Mesodermal cell (in vitro differentiated cells): ENCODE measurements at regions not wholly inside any gene's neighbourhood (a gene's known extent, or its start where the extent isn't known, plus 50 kb on each side); places are given as distances from the start of the nearest gene placed in this dataset.
"Not testable (repeated sequence)": the region's sequence is repeated elsewhere in the genome, so short reads cannot be mapped to it uniquely, and the experiment has no call there.

Experiments used
- H3K27ac ChIP-seq: 2 replicates; pipeline ENCODE4 v1.7.0; 2013; ENCODE audit warnings: mild to moderate bottlenecking, low read depth, low read length, moderate library complexity; ENCODE audit not compliant: severe bottlenecking
- H3K36me3 ChIP-seq: 2 replicates; pipeline ENCODE4 v1.7.1; 2013; ENCODE audit warnings: mild to moderate bottlenecking, low read length, moderate library complexity; ENCODE audit not compliant: control insufficient read depth, insufficient read depth
- H3K4me1 ChIP-seq: one replicate; pipeline ENCODE4 v1.7.1; 2013; ENCODE audit warnings: mild to moderate bottlenecking, low read length; ENCODE audit not compliant: insufficient read depth, control insufficient read depth, poor library complexity, severe bottlenecking
- H3K4me3 ChIP-seq: 2 replicates; pipeline ENCODE4 v1.7.0; 2013; ENCODE audit warnings: low read length, control low read depth, mild to moderate bottlenecking; ENCODE audit not compliant: insufficient read depth, poor library complexity, severe bottlenecking; ENCODE audit errors: extremely low read depth
- H3K9me3 ChIP-seq: 2 replicates; pipeline ENCODE4 v1.7.1; 2013; ENCODE audit warnings: mild to moderate bottlenecking, low read length, moderate library complexity; ENCODE audit not compliant: control insufficient read depth
- WGBS, 2 experiments: methylation state at CpG; one replicate each; pipeline ENCODE4 v1.1.5; 2013; ENCODE audit warnings: missing lambda C conversion rate in 2 of 2; ENCODE audit not compliant: insufficient coverage in 2 of 2; 5-methylcytosine and 5-hydroxymethylcytosine counted together

GRCh38 chr3:78098367-78098766 is 1058.5 kb downstream of the ROBO2 start:
- Histone ChIP-seq H3K36me3 (no peaks in the 10 kb centered on the region), H3K4me1 (no peaks in the 10 kb centered on the region), H3K9me3 (no peaks in the 10 kb centered on the region), H3K27ac (no peak overlapping the region), H3K4me3 (no peak overlapping the region)
- WGBS, 2 experiments = no CpG with 5 or more reads among the region's 2 CpGs

GRCh38 chr3:78101384-78101783 is 1061.5 kb downstream of the ROBO2 start:
- H3K4me1 ChIP-seq = no peaks in the 10 kb centered on the region
- no peak overlapping the region for H3K27ac ChIP-seq
- no peaks in the 10 kb centered on the region for H3K36me3 ChIP-seq
- H3K9me3 ChIP-seq = no peaks in the 10 kb centered on the region
- WGBS, 2 experiments = 89 to 96% methylated on average over 2 of the region's 3 CpGs
- no peak overlapping the region for H3K4me3 ChIP-seq

GRCh38 chr3:78108269-78108961 is 1068.5 kb downstream of the ROBO2 start:
- not testable (repeated sequence) for H3K9me3 ChIP-seq, H3K4me3 ChIP-seq, H3K4me1 ChIP-seq, H3K36me3 ChIP-seq, H3K27ac ChIP-seq
- WGBS, 2 experiments = 97 to 99% methylated on average over 13 to 25 of the region's 31 CpGs

DNA sequence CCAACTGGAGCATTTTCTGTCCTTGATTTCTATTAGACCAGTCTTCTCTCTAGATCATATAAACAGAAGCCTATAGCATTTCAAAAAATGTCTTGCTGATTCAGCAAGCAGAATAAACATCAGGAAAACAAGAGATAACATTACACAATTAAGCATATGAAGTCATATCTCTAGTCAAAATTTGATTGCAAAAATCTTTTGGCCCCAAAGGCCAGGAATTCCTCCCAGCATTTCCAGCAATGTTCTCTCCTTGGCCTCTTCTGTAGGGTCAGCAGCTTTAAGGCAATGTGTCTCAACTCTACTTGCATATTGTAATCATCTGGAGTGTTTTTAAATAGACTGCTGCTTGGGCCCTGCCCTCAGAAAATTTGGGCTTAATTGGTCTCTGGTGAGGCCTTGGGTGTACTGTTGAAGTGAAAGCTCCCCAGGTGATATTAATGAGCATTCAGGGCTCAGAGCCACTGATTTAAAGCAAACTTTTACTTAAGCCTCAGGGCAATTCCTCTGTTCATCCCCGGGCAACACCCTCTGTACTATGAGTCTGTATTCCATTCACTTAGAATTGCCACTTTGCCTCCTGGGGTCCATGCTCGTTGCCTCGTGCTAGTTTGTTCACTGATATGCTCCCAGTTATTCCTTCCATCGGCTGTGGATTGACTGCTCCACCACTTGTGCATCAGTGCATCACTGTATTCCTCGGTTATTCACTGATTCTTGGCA is 1072.6 kb downstream of the ROBO2 start:
- Histone ChIP-seq H3K36me3 (no peaks in the 10 kb centered on the region), H3K9me3 (no peaks in the 10 kb centered on the region), H3K4me3 (no peak overlapping the region), H3K27ac (no peak overlapping the region), H3K4me1 (no peaks in the 10 kb centered on the region)
- WGBS, 2 experiments = 72 to 79% methylated on average over 4 to 5 of the region's 5 CpGs

DNA sequence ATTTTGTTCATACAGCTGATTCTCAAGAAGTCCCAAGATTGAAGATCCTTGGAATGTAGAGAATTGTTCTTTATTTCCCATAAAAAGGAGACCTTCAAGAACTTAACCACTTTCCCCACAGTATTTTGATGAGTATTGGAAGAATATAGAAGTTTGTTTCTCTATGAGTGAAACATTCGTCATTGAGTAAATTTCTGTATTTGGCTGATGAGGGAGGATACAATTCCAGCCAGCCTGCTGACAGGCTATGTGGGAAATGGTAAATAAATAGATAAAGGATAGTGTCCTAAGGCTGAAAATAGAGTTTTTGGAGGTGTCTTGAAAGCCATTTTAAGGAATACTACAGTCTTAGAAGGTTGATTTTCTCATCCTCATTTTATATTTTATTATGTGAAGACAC is 1076.1 kb downstream of the ROBO2 start:
- WGBS, 2 experiments = 83 to 90% methylated on average over 1 of the region's 1 CpG
- H3K4me1 ChIP-seq = no peaks in the 10 kb centered on the region

DNA sequence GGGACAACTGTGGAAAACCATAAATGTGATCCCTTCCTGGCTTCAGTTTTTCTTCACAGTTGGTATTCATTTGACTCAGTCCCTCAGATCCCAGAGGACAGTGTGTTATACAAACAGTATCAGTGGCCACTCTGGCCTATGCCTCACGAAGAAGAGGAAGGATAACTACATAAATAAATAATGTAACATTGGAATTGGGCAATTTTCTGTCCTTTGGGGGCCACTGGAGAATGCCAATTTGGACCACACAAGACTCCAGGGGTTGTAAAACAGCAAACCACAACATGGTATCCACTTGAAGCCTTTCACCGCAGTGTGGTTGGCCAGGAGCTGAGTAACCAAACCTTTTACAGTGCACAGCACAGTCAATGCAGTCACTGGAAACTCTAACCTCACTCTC is 1077.0 kb downstream of the ROBO2 start:
- H3K9me3 ChIP-seq = no peaks in the 10 kb centered on the region
- H3K27ac ChIP-seq = no peak overlapping the region
- no peak overlapping the region for H3K4me3 ChIP-seq
- WGBS, 2 experiments = no CpG with 5 or more reads among the region's 2 CpGs
- H3K4me1 ChIP-seq = no peaks in the 10 kb centered on the region
- H3K36me3 ChIP-seq = no peaks in the 10 kb centered on the region

More for the DNA sequence above, 1076.1 kb downstream of the ROBO2 start:
- Histone ChIP-seq H3K36me3 (no peaks in the 10 kb centered on the region), H3K4me3 (no peak overlapping the region), H3K9me3 (no peaks in the 10 kb centered on the region), H3K27ac (no peak overlapping the region)

GRCh38 chr3:78123058-78123457 is 1083.2 kb downstream of the ROBO2 start:
- WGBS, 2 experiments = no CpG with 5 or more reads among the region's 1 CpG
- Histone ChIP-seq H3K4me3 (no peak overlapping the region), H3K27ac (no peak overlapping the region), H3K9me3 (no peaks in the 10 kb centered on the region), H3K36me3 (no peaks in the 10 kb centered on the region), H3K4me1 (no peaks in the 10 kb centered on the region)

- Histone ChIP-seq H3K27ac (no peak overlapping the region), H3K4me1 (no peaks in the 10 kb centered on the region), H3K9me3 (no peaks in the 10 kb centered on the region), H3K36me3 (no peaks in the 10 kb centered on the region), H3K4me3 (no peak overlapping the region)
These were observed 1089.8 kb downstream of the ROBO2 start for GRCh38 chr3:78129707-78130106.

GRCh38 chr3:78130741-78131290 is 1090.9 kb downstream of the ROBO2 start:
- Histone ChIP-seq H3K4me1 (no peaks in the 10 kb centered on the region), H3K36me3 (no peaks in the 10 kb centered on the region), H3K9me3 (no peaks in the 10 kb centered on the region), H3K27ac (no peak overlapping the region), H3K4me3 (no peak overlapping the region)
- no CpG with 5 or more reads among the region's 4 CpGs for WGBS, 2 experiments

- no peak overlapping the region for H3K27ac ChIP-seq
- WGBS, 2 experiments = 79 to 82% methylated on average over 3 of the region's 3 CpGs
- no peaks in the 10 kb centered on the region for H3K9me3 ChIP-seq
- H3K4me1 ChIP-seq = no peaks in the 10 kb centered on the region
- H3K4me3 ChIP-seq = no peak overlapping the region
- no peaks in the 10 kb centered on the region for H3K36me3 ChIP-seq
These were observed 1094.6 kb downstream of the ROBO2 start for GRCh38 chr3:78134496-78134895.

GRCh38 chr3:78139166-78139565 is 1099.3 kb downstream of the ROBO2 start:
- no peaks in the 10 kb centered on the region for H3K36me3 ChIP-seq
- no CpG with 5 or more reads among the region's 3 CpGs for WGBS, 2 experiments
- H3K4me1 ChIP-seq = no peaks in the 10 kb centered on the region
- H3K27ac ChIP-seq = no peak overlapping the region
- H3K9me3 ChIP-seq = no peaks in the 10 kb centered on the region
- H3K4me3 ChIP-seq = no peak overlapping the region
